Liver (tissue), 8 donors: ENCODE measurements at regions not wholly inside any gene's neighbourhood (a gene's known extent, or its start where the extent isn't known, plus 50 kb on each side); places are given as distances from the start of the nearest gene placed in this dataset.

Source experiments
- DNase-seq: peaks from one replicate; pipeline ENCODE4 v3.0.0-alpha.2; 2017; ENCODE audit warnings: low spot score
- H3K27ac ChIP-seq, 2 donors: one replicate each; pipeline ENCODE4 v1.7.0; 2013; ENCODE audit warnings: inconsistent platforms in 2 of 2, low read length in 2 of 2, control low read depth in 1 of 2, low read depth in 1 of 2, mild to moderate bottlenecking in 1 of 2
- H3K27me3 ChIP-seq, 4 donors: one replicate each; pipeline versions ENCODE4 v1.6.1 to v1.7.0; 2013; ENCODE audit warnings: low read length in 3 of 4, inconsistent platforms in 1 of 4, mild to moderate bottlenecking in 1 of 4, moderate library complexity in 1 of 4; ENCODE audit not compliant: control insufficient read depth in 4 of 4, insufficient read depth in 4 of 4
- H3K36me3 ChIP-seq, 4 donors: one replicate each; pipeline versions ENCODE4 v1.6.1 to v1.7.0; 2013; ENCODE audit warnings: low read length in 3 of 4, mild to moderate bottlenecking in 3 of 4, low read depth in 1 of 4, moderate library complexity in 1 of 4; ENCODE audit not compliant: control insufficient read depth in 4 of 4, insufficient read depth in 3 of 4
- H3K4me1 ChIP-seq, 4 donors: one replicate each; pipeline versions ENCODE4 v1.6.1 to v1.7.0; 2013; ENCODE audit warnings: low read length in 3 of 4, mild to moderate bottlenecking in 3 of 4, moderate library complexity in 1 of 4; ENCODE audit not compliant: control insufficient read depth in 4 of 4, insufficient read depth in 4 of 4
- H3K4me3 ChIP-seq, 3 donors: one replicate each; pipeline versions ENCODE4 v1.6.1 to v1.7.0; 2013; ENCODE audit warnings: low read length in 3 of 3, control low read depth in 1 of 3, low read depth in 1 of 3, mild to moderate bottlenecking in 1 of 3
- H3K9ac ChIP-seq, 2 donors: one replicate each; pipeline ENCODE4 v1.7.0; 2013; ENCODE audit warnings: low read length in 2 of 2, mild to moderate bottlenecking in 2 of 2, moderate library complexity in 2 of 2, control low read depth in 1 of 2, low read depth in 1 of 2
- H3K9me3 ChIP-seq, 4 donors: one replicate each; pipeline versions ENCODE4 v1.6.1 to v1.7.0; 2013; ENCODE audit warnings: low read length in 3 of 4; ENCODE audit not compliant: control insufficient read depth in 4 of 4
- ATF3 ChIP-seq: IDR thresholded peaks from 2 replicates; pipeline ENCODE4 v1.6.1; 2016; ENCODE audit warnings: antibody characterized with exemption
- EGR1 ChIP-seq, 2 donors: IDR thresholded peaks; 2 replicates each; pipeline ENCODE4 v1.6.1; 2016 to 2018; ENCODE audit warnings: antibody characterized with exemption in 2 of 2, low read depth in 2 of 2
- FOXA1 ChIP-seq: IDR thresholded peaks from 2 replicates; pipeline ENCODE4 v1.6.1; 2016; ENCODE audit warnings: antibody characterized with exemption
- GABPA ChIP-seq, 2 donors: IDR thresholded peaks in 1 of 2; conservative IDR thresholded peaks in 1 of 2; 2 replicates each; pipeline ENCODE4 v1.6.1; 2016; ENCODE audit warnings: antibody characterized with exemption in 2 of 2, mild to moderate bottlenecking in 1 of 2, moderate library complexity in 1 of 2
- HNF4A ChIP-seq, 2 donors: conservative IDR thresholded peaks; 2 replicates each; pipeline ENCODE4 v1.6.1; 2016; ENCODE audit warnings: antibody characterized with exemption in 2 of 2, mild to moderate bottlenecking in 2 of 2
- HNF4G ChIP-seq: IDR thresholded peaks from 2 replicates; pipeline ENCODE4 v1.6.1; 2016; ENCODE audit warnings: antibody characterized with exemption
- JUND ChIP-seq, 2 donors: IDR thresholded peaks; 2 replicates each; pipeline ENCODE4 v1.6.1; 2016; ENCODE audit warnings: antibody characterized with exemption in 2 of 2
- MAX ChIP-seq: IDR thresholded peaks from 2 replicates; pipeline ENCODE4 v1.6.1; 2016; ENCODE audit warnings: antibody characterized with exemption
- NR2F2 ChIP-seq: IDR thresholded peaks from 2 replicates; pipeline ENCODE4 v1.6.1; 2016; ENCODE audit warnings: antibody characterized with exemption
- RAD21 ChIP-seq, 2 donors: IDR thresholded peaks; 2 replicates each; pipeline ENCODE4 v1.6.1; 2016; ENCODE audit warnings: antibody characterized with exemption in 2 of 2, mild to moderate bottlenecking in 2 of 2
- RXRA ChIP-seq, 2 donors: IDR thresholded peaks; 2 replicates each; pipeline ENCODE4 v1.6.1; 2017 to 2018; ENCODE audit warnings: antibody characterized with exemption in 2 of 2, mild to moderate bottlenecking in 1 of 2
- TAF1 ChIP-seq: conservative IDR thresholded peaks from 2 replicates; pipeline ENCODE4 v1.6.1; 2016; ENCODE audit warnings: antibody characterized with exemption, mild to moderate bottlenecking
- YY1 ChIP-seq: IDR thresholded peaks from 2 replicates; pipeline ENCODE4 v1.6.1; 2016; ENCODE audit warnings: antibody characterized with exemption, mild to moderate bottlenecking
- WGBS: extraction: QIAGEN DNeasy Blood & Tissue Kit; methylation state at CpG from one replicate; pipeline ENCODE4 v1.1.7; 2013; 5-methylcytosine and 5-hydroxymethylcytosine counted together
- TF ChIP-seq, protein P1 (sequence below): fragments of 150-350 bp; IDR thresholded peaks from 2 replicates; pipeline ENCODE4 v1.5.1; 2017; ENCODE audit warnings: improper control_type of control experiment, low read depth, low read length; ENCODE audit not compliant: missing input control
- TF ChIP-seq, protein P2 (sequence below): IDR thresholded peaks from 2 replicates; pipeline ENCODE4 v1.6.1; 2016; ENCODE audit warnings: antibody characterized with exemption, mild to moderate bottlenecking
- donor health status: healthy.
- donor health status: healthy.
- donor health status: healthy.
- donor health status: healthy.
- donor health status: healthy.

DNA sequence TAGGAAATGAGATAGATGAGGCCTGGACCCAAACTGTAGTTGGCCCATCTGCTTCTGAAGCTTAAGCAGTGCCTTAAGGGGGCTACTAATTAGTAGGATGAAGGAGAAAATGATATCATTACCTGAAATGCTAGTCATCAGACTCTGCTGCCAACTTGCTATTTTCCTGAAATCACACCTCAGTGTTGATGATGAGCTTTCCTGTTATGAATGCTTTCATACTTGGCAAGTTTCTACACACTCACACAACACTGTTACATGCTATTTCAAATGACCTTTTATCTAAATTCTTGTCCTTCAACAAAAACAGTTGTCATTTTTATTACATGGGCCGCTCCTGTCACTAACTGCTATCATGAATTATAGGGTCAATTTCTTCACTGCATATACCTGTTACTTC, 416.0 kb downstream of the PRDM5 start:
- 91% methylated on average over 1 of the region's 1 CpG for WGBS
- Histone ChIP-seq H3K27me3 (no peaks in the 10 kb centered on the region), H3K27ac (no peak overlapping the region), H3K36me3 (no peaks in the 10 kb centered on the region), H3K9ac (no peak overlapping the region), H3K4me3 (no peak overlapping the region), H3K9me3 (peaks cover 0 to 3% (median 0%) of the 10 kb centered on the region in 4 donors), H3K4me1 (no peaks in the 10 kb centered on the region)
- TF ChIP-seq GABPA (IDR thresholded peaks at IDR 0.05 in 1 of 2, conservative IDR thresholded peaks at IDR 0.05 in 1 of 2) (no peak), HNF4A (conservative IDR thresholded peaks at IDR 0.05) (no peak), RAD21 (IDR thresholded peaks at IDR 0.05) (no peak), HNF4G (no peak), FOXA1 (no peak), ATF3 (no peak), JUND (IDR thresholded peaks at IDR 0.05) (no peak)
- TF ChIP-seq, protein P1, sequence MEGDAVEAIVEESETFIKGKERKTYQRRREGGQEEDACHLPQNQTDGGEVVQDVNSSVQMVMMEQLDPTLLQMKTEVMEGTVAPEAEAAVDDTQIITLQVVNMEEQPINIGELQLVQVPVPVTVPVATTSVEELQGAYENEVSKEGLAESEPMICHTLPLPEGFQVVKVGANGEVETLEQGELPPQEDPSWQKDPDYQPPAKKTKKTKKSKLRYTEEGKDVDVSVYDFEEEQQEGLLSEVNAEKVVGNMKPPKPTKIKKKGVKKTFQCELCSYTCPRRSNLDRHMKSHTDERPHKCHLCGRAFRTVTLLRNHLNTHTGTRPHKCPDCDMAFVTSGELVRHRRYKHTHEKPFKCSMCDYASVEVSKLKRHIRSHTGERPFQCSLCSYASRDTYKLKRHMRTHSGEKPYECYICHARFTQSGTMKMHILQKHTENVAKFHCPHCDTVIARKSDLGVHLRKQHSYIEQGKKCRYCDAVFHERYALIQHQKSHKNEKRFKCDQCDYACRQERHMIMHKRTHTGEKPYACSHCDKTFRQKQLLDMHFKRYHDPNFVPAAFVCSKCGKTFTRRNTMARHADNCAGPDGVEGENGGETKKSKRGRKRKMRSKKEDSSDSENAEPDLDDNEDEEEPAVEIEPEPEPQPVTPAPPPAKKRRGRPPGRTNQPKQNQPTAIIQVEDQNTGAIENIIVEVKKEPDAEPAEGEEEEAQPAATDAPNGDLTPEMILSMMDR: no peak
- no peak for DNase-seq

- H3K27me3 ChIP-seq: no peaks in the 10 kb centered on the region
- no peak overlapping the region for H3K9ac ChIP-seq
- DNase-seq: no peak
- no peaks in the 10 kb centered on the region for H3K36me3 ChIP-seq
- 53% methylated on average over 1 of the region's 1 CpG for WGBS
- H3K9me3 ChIP-seq: peaks cover 0 to 3% (median 0%) of the 10 kb centered on the region in 4 donors
- TF ChIP-seq EGR1 (IDR thresholded peaks at IDR 0.05; ENCODE audit: low read depth in 2 of 2) (no peak), HNF4A (conservative IDR thresholded peaks at IDR 0.05) (no peak), TAF1 (no peak), MAX (no peak), RXRA (IDR thresholded peaks at IDR 0.05) (no peak), GABPA (IDR thresholded peaks at IDR 0.05 in 1 of 2, conservative IDR thresholded peaks at IDR 0.05 in 1 of 2) (no peak), HNF4G (no peak), YY1 (no peak), RAD21 (IDR thresholded peaks at IDR 0.05) (no peak), NR2F2 (no peak)
- TF ChIP-seq, protein P2, sequence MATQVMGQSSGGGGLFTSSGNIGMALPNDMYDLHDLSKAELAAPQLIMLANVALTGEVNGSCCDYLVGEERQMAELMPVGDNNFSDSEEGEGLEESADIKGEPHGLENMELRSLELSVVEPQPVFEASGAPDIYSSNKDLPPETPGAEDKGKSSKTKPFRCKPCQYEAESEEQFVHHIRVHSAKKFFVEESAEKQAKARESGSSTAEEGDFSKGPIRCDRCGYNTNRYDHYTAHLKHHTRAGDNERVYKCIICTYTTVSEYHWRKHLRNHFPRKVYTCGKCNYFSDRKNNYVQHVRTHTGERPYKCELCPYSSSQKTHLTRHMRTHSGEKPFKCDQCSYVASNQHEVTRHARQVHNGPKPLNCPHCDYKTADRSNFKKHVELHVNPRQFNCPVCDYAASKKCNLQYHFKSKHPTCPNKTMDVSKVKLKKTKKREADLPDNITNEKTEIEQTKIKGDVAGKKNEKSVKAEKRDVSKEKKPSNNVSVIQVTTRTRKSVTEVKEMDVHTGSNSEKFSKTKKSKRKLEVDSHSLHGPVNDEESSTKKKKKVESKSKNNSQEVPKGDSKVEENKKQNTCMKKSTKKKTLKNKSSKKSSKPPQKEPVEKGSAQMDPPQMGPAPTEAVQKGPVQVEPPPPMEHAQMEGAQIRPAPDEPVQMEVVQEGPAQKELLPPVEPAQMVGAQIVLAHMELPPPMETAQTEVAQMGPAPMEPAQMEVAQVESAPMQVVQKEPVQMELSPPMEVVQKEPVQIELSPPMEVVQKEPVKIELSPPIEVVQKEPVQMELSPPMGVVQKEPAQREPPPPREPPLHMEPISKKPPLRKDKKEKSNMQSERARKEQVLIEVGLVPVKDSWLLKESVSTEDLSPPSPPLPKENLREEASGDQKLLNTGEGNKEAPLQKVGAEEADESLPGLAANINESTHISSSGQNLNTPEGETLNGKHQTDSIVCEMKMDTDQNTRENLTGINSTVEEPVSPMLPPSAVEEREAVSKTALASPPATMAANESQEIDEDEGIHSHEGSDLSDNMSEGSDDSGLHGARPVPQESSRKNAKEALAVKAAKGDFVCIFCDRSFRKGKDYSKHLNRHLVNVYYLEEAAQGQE: no peak
- no peaks in the 10 kb centered on the region for H3K4me1 ChIP-seq
- H3K4me3 ChIP-seq: no peak overlapping the region
- H3K27ac ChIP-seq: no peak overlapping the region
Observed at GRCh38 chr4:120498678-120499077, 423.8 kb downstream of the PRDM5 start.
